ENCODE measurements at regions not wholly inside any gene's neighbourhood (a gene's known extent, or its start where the extent isn't known, plus 50 kb on each side); places are given as distances from the start of the nearest gene placed in this dataset.

- DNase-seq: no peak
Observed at GRCh38 chr10:44326474-44327030, 58.3 kb downstream of the CXCL12 start.

DNA sequence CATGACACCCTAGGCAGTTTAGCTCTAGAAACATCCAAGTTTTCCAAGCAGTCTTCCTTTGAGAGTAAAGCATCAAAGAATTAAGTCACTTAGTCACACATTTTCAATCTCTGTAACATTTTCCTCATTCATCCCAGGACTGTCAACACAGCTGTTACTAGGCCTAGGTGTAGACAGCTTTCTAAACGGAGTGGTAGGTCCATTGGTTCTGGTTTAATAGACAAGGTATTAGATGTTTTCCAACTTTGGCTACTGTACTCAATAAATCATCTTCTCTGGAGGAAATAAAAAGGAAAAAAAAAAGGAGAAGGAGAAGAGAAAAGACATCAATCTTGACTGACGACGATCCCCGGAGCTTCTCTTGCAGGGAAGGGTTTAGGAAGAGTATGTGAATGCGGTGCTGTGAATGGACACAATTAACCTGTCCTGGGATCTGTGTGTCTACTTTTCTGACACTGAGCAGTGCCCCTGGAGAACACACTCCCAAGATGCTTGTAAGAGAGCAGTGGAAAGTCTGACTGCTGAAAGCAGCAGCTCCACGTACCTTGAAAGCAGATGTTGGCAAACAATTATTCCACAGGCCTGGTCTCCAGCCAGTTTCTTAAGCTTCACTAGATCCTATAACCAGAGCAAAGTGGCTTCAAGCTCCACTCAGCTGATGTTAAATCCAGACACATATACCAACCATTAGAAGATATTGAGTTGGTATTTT, 59.1 kb downstream of the CXCL12 start:
- no peak for DNase-seq

- no peak for DNase-seq
Observed at GRCh38 chr10:44325157-44325556, 59.7 kb downstream of the CXCL12 start.

GRCh38 chr10:44323838-44324237, 61.1 kb downstream of the CXCL12 start:
- no peak for DNase-seq

- DNase-seq: no peak
Observed at GRCh38 chr10:44322137-44322536, 62.8 kb downstream of the CXCL12 start.

DNA sequence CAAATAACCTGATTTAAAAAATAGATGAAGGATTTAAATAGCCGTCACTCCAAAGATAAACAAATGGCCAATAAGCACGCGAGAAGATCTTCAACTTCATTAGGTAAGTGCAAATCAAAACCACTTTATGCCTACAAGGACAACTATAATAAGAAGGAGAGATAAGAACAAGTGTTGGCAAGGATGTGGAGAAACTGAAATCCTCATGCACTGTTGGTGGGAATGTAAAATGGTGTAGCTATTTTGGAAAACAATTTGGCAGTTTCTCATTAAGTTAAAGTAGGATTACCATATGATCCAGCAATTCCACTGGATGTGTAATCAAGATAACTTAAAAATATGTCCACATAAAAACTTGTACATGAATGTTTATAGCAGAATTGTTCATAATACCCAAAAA, 64.1 kb downstream of the CXCL12 start:
- DNase-seq: no peak

- DNase-seq: no peak
Observed at GRCh38 chr10:44317856-44318255, 67.0 kb downstream of the CXCL12 start.

DNA sequence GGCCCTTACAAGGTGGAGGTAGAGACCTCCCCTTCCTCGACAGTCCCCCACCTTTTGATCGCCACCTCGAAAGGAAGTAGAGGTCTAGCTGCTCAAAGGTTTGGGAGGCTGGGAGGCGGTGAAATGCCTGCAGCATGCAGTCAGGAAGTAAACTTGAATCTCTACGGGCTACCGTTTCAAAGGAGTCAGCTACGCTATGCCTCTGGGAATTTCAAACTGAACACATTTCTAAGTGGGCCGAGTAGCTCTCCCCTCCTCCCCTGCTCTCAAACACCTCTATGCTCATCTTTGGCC, 68.0 kb downstream of the CXCL12 start:
- no peak for DNase-seq

GRCh38 chr10:44316187-44316921, 68.5 kb downstream of the CXCL12 start:
- peak; percentile 6 for DNase-seq

GRCh38 chr10:44314802-44315460, 70.0 kb downstream of the CXCL12 start:
- DNase-seq: no peak

DNA sequence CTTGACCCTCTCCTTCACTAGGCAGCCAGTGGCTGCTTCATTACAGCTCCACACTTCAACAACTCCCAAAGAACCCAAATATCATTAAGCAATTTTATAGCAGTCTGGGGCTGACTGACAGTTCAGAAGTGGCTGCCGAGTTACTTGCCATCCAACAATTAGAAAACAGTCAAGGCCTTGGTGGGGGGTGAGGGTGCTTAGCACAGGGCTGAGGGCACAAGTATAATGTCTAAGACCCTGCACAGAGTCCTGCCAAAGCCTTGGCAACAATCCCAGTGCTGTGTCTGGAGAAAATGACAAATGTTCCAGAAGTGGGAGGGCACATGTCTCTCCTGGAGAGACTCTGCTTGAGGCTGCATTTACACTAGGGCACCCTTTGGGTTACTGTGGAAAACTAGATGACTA, 71.1 kb downstream of the CXCL12 start:
- DNase-seq: no peak

DNA sequence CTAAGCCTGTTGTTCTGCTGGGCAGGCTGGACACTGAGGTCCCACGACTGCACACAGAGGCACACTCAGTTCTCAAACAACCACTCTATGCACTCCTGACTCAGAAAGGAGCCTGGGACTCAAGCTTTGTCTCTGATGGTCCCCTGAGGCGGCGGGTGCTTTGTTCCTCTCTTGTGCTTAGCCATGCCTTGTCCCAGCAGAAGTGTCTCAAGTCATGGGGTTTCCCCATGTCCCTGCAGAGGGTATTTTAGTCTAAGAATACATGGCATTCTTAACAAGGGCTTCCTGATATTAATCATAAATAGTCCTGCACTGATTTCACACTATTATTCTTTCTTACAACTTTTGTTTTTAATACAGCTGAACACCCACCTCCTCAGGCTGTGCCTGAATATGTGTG, 72.5 kb downstream of the CXCL12 start:
- DNase-seq: no peak

DNA sequence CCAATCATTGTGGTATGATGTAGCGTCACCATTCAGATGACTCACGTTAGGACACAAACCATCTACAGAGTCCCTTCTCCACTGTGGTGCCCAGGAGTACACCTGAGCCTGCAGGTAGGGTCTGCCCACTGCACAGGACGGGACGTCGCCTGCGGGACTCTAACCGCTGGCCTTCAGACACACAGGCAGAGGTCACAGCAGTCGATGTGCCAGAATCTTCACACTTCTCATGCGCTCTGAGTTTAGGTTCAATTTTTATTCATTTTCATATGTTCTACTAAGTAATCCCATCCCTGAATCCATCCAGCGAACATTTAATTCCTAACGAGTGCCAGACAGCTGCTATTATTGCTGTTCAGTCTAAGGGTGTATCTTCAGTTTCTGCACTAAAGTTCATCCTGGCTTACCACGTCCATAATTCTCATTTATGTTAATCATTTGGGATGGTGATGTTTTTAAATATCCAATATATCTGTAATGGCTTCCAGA, 73.3 kb downstream of the CXCL12 start:
- DNase-seq: no peak

DNA sequence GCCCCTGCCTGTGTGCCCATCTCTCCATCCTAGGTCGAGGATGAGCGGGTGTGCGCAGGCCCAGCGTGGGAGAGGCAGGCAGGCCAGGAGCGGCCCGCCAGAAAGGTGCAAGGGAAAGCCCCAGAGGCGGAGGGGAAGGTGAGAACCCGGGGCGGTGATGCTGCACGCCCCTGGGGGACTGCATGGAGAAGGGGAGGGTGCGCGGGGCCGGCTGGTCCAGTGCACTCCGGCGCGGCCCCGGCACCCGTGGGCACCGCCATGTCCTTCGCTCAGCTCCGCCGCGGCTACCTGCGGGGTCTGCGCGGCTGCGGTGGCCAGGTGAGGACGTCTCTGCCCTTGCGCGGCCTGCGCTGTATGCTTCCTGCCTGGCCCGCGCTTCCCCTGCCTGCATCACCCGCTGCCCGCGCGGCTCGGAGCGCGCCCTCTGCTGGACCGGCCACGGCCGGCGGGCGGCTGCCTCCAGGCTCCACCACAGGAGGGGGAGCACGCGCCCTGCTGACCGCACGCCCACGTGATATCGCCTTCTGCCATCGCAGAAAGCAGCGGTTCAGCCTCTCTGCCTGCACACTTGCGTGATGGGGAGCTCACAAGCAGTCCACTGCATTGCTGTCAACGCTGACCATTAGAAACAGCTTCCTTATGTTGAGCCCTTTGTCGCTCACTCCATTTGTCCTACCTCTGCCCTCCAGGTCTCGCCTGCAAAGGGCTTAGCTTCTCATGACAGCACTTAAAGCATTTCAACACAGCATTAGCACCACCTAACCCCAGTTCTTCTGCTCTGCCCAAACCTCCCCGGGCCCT, 73.9 kb downstream of the CXCL12 start:
- DNase-seq: peak; percentile 45

GRCh38 chr10:44309939-44310761, 74.7 kb downstream of the CXCL12 start:
- DNase-seq: no peak

- no peak for DNase-seq
Observed at GRCh38 chr10:44309361-44309760, 75.5 kb downstream of the CXCL12 start.

DNA sequence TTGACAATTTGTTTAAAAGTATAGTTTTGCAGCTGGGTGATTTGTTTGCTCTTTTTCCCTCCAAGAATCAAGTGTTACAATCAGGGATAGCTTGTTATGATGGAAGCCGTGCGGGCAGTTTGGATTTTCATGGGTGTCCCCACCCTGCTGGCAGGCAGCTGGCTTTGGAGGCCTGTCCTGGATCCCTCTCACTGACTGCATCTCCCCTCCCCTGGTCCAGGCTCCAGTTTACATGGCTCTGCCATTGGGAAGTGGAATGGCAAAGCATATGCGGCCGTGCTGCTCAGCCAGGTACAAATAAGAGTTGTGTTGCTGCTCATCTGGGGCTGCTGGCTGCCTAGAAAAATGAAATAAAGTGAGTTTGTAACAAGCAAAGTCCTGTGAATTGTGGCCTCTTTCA, 76.0 kb downstream of the CXCL12 start:
- DNase-seq: no peak

DNA sequence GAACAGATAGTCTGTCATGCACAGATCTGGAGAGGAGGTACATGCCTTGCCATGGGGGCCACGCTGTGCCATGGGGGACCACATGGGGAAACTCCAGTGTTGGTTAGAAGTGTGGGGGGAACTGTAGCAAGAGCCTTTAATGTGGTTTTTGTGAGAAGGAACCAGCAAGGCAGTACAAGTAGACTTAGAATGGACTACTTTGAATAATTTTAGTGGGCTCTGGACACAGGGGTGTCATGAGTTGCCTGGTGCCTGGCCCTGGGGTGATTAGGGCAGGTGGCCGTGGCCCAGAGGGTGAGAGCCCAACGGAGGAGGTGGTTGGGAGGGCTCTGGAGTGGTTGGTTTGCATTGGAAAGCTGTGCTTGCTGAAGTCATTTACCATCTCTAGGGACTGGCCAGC, 77.2 kb downstream of the CXCL12 start:
- DNase-seq: no peak

DNA sequence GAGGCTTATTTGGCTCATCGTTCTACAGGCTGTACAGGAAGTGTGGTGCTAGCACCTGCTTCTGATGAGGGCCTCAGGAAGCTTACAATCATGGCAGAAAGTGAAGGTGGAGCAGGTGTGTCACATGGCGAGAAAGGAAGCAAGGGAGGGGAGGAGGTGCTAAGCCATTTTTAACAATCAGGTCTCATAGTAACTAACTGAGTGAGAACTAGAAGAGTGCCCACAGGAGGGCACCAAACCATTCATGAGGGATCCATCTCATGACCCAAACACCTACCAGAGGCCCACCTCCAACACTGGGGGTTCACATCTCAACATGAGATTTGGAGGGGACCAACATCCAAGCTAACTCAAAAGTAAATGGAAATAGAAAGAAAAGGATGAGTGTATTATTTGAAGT, 78.1 kb downstream of the CXCL12 start:
- DNase-seq: no peak

DNA sequence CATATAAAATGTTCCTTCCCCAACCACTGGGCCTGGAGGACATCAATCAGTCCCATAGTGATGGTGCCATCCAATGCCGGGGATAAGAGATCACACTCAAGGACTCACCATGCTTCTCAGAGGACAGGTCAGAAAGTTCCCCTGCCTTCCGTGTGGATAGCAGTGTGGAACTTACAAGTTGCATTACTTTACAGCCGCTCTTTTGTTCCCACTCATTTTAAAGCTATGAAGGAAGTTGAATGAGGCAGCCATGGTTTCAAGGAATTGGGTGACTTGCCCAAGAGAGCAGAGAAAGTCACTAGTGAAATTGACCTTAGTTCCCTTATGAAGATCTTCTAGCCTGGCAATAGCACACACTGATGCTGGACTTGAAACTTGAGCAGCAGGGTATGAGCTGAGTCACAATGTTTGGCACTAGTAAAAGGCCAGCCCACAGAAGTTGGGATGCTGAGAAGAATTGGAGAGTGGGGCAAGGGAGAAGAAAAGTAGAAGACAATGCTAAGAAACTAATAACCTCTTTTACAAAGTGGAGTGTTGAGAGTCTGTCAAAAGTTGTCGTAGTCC, 78.7 kb downstream of the CXCL12 start:
- no peak for DNase-seq

DNA sequence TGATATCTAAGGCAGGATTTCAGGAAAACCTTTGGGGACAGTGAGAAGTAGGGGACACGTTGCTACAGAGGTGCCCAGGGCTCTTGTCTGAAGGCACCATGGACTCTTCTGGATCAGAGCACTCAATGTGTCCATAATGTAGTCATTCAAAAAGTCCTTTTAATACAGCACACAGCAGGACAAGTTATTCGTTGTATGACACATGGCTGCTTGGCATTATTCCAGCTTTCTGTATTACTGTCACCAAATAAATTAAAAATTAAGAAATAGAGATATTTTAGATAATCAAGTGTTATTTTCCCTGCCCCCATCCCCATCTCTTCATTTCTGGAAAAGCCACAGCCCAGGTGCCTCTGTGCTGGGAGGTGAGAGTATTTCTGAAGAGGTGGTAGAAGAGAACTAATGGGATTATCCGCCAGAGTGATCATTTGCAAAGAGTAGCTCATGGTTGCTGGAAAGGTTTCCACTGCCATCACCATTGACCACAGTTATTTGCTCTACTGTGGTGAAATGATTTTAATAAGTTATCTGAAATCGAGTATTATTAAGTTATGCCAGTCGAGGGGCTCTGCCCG, 83.0 kb downstream of the CXCL12 start:
- DNase-seq: no peak

Measured in activated CD4-positive, alpha-beta T cell treated with anti-CD3 and anti-CD28 coated beads, Interleukin-2, amount 50 U/mL, for 1 hour (primary cell).